PFSK-1 (cell line): ENCODE measurements at regions not wholly inside any gene's neighbourhood (a gene's known extent, or its start where the extent isn't known, plus 50 kb on each side); places are given as distances from the start of the nearest gene placed in this dataset.

Experiments
- POLR2AphosphoS5 ChIP-seq: IDR thresholded peaks from 2 replicates; pipeline ENCODE4 v1.6.1; 2012; ENCODE audit warnings: low read depth, mild to moderate bottlenecking, control low read depth, low read length, moderate library complexity
- SIN3A ChIP-seq: IDR thresholded peaks from 2 replicates; pipeline ENCODE4 v1.6.1; 2012; ENCODE audit warnings: mild to moderate bottlenecking, low read length, moderate library complexity, borderline replicate concordance; ENCODE audit not compliant: insufficient read depth
- TAF1 ChIP-seq: IDR thresholded peaks from 2 replicates; pipeline ENCODE4 v1.6.1; 2012; ENCODE audit warnings: low read length, control low read depth, borderline replicate concordance; ENCODE audit not compliant: insufficient read depth
- TF ChIP-seq, protein P1 (sequence below), 2 experiments: IDR thresholded peaks; 2 replicates each; pipeline versions ENCODE4 v1.6.1 to v1.8.0; 2011 to 2012; ENCODE audit warnings: low read depth in 2 of 2, low read length in 2 of 2, control low read depth in 1 of 2, inconsistent platforms in 1 of 2, mild to moderate bottlenecking in 1 of 2, moderate library complexity in 1 of 2; ENCODE audit not compliant: insufficient read depth in 1 of 2

DNA sequence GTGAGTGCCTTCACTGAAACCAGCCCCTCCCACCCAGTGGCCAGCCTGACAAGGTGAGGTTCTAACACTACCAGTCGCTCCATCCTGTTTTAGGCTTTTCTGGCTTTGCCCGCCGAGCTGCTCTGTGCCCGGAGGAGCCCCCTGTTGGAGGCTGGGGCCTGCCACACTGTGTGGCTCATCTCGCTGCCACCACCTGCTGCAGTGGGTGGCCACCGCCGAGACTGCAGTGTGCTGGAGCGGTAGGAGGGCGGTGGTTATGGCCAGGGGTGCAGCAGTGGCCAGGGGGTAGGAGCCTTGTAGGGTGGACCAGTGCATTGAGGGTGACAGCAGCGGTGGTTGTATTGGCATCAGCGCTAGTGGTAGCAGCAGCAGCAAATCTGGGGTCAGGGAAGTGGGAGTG, 74.7 kb upstream of the PCAT7 start:
- TF ChIP-seq POLR2AphosphoS5, result no peak
- TF ChIP-seq SIN3A, result no peak
- TF ChIP-seq, protein P1, sequence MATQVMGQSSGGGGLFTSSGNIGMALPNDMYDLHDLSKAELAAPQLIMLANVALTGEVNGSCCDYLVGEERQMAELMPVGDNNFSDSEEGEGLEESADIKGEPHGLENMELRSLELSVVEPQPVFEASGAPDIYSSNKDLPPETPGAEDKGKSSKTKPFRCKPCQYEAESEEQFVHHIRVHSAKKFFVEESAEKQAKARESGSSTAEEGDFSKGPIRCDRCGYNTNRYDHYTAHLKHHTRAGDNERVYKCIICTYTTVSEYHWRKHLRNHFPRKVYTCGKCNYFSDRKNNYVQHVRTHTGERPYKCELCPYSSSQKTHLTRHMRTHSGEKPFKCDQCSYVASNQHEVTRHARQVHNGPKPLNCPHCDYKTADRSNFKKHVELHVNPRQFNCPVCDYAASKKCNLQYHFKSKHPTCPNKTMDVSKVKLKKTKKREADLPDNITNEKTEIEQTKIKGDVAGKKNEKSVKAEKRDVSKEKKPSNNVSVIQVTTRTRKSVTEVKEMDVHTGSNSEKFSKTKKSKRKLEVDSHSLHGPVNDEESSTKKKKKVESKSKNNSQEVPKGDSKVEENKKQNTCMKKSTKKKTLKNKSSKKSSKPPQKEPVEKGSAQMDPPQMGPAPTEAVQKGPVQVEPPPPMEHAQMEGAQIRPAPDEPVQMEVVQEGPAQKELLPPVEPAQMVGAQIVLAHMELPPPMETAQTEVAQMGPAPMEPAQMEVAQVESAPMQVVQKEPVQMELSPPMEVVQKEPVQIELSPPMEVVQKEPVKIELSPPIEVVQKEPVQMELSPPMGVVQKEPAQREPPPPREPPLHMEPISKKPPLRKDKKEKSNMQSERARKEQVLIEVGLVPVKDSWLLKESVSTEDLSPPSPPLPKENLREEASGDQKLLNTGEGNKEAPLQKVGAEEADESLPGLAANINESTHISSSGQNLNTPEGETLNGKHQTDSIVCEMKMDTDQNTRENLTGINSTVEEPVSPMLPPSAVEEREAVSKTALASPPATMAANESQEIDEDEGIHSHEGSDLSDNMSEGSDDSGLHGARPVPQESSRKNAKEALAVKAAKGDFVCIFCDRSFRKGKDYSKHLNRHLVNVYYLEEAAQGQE (IDR thresholded peaks at IDR 0.05; ENCODE audit: insufficient read depth in 1 of 2, low read depth in 2 of 2, low read length in 2 of 2), result no peak
- TF ChIP-seq TAF1, result no peak
